H1 (cell line): ENCODE measurements at regions not wholly inside any gene's neighbourhood (a gene's known extent, or its start where the extent isn't known, plus 50 kb on each side); places are given as distances from the start of the nearest gene placed in this dataset.

Experiments used
- CTCF ChIA-PET: fragments of 300-600 bp; sonication (Branson Sonifier 250); formaldehyde crosslinking; loops from one replicate; lab custom pipeline; 2021; ENCODE audit not compliant: partially characterized antibody; lab: Charles Lee
- POLR2A ChIA-PET: fragments of 300-600 bp; sonication (Branson Sonifier 250); formaldehyde crosslinking; loops from one replicate; lab custom pipeline; 2021; ENCODE audit warnings: inconsistent platforms; ENCODE audit not compliant: partially characterized antibody; lab: Charles Lee
- DNase-seq, 2 experiments: peaks; one replicate each; pipeline versions ENCODE4 v3.0.0 to v3.0.0-alpha.2; 2010 to 2022; ENCODE audit warnings: low spot score in 2 of 2, low read depth in 1 of 2, mixed read lengths in 1 of 2
- FAIRE-seq: peaks from 2 replicates; lab custom pipeline; 2011; peaks lifted over from hg19 to GRCh38; lab: Jason Lieb, UNC
- H2AFZ ChIP-seq: 2 replicates; pipeline ENCODE4 v1.8.1; 2012; ENCODE audit warnings: low read length, inconsistent platforms
- H2AK5ac ChIP-seq: 2 replicates; pipeline ENCODE4 v1.6.1; 2013; ENCODE audit warnings: low read depth, low read length
- H2BK120ac ChIP-seq: replicated peaks from 2 replicates; pipeline ENCODE3; 2013; ENCODE audit warnings: low read depth, low read length, inconsistent platforms
- H2BK12ac ChIP-seq: 2 replicates; pipeline ENCODE4 v1.6.1; 2013; ENCODE audit warnings: low read depth, low read length
- H2BK15ac ChIP-seq: 2 replicates; pipeline ENCODE4 v1.6.1; 2013; ENCODE audit warnings: low read length
- H2BK20ac ChIP-seq: 2 replicates; pipeline ENCODE4 v1.6.1; 2013; ENCODE audit warnings: low read length
- H2BK5ac ChIP-seq: 2 replicates; pipeline ENCODE4 v1.6.1; 2013; ENCODE audit warnings: low read depth, low read length
- H3K14ac ChIP-seq: 2 replicates; pipeline ENCODE4 v1.6.1; 2013; ENCODE audit warnings: inconsistent platforms; ENCODE audit not compliant: insufficient read length
- H3K18ac ChIP-seq: 2 replicates; pipeline ENCODE4 v1.6.1; 2013; ENCODE audit warnings: low read length; ENCODE audit errors: extremely low read depth
- H3K23ac ChIP-seq: 2 replicates; pipeline ENCODE4 v1.6.1; 2013; ENCODE audit warnings: inconsistent platforms; ENCODE audit not compliant: insufficient read length
- H3K23me2 ChIP-seq: 2 replicates; pipeline ENCODE4 v1.6.1; 2013; ENCODE audit warnings: low read depth, low read length
- H3K27ac ChIP-seq: 2 replicates; pipeline ENCODE4 v1.6.1; 2011; ENCODE audit warnings: low read depth, low read length, inconsistent platforms
- H3K27me3 ChIP-seq, 4 experiments: replicated peaks in 1 of 4; 1 replicate in 1 of 4; 2 replicates in 3 of 4; pipeline versions ENCODE4 v1.6.1 to v1.8.1; 2011 to 2013; ENCODE audit warnings: low read length in 3 of 4, mild to moderate bottlenecking in 3 of 4, inconsistent platforms in 2 of 4, mixed read lengths in 2 of 4, moderate library complexity in 1 of 4; ENCODE audit not compliant: control insufficient read depth in 3 of 4, insufficient read depth in 3 of 4; ENCODE audit errors: extremely low read depth in 1 of 4
- H3K36me3 ChIP-seq, 4 experiments: 2 replicates each; pipeline versions ENCODE4 v1.6.1 to v1.8.1; 2011 to 2013; ENCODE audit warnings: mild to moderate bottlenecking in 4 of 4, low read length in 3 of 4, moderate library complexity in 2 of 4, control low read depth in 1 of 4, inconsistent platforms in 1 of 4; ENCODE audit not compliant: insufficient read depth in 4 of 4, control insufficient read depth in 2 of 4
- H3K4ac ChIP-seq: replicated peaks from 2 replicates; pipeline ENCODE3; 2013; ENCODE audit warnings: low read length, low read depth, mixed read lengths, inconsistent platforms; ENCODE audit not compliant: insufficient read length
- H3K4me1 ChIP-seq, 4 experiments: replicated peaks in 1 of 4; 1 replicate in 1 of 4; 2 replicates in 3 of 4; pipeline versions ENCODE4 v1.6.1 to v1.8.1; 2011 to 2013; ENCODE audit warnings: low read length in 3 of 4, inconsistent platforms in 2 of 4, mixed read lengths in 1 of 4; ENCODE audit not compliant: insufficient read depth in 4 of 4, control insufficient read depth in 3 of 4
- H3K4me2 ChIP-seq, 2 experiments: 2 replicates each; pipeline versions ENCODE4 v1.6.1 to v1.8.1; 2011 to 2013; ENCODE audit warnings: low read depth in 2 of 2, low read length in 2 of 2, control low read depth in 1 of 2, inconsistent platforms in 1 of 2, mild to moderate bottlenecking in 1 of 2; ENCODE audit not compliant: insufficient read depth in 1 of 2
- H3K4me3 ChIP-seq, 4 experiments: fragments of 200-600, 300-600 bp in 1 of 4; sonication (generic), shearing (Covaris generic), sonication (Bioruptor Twin) in 1 of 4; 2 replicates each; pipeline versions ENCODE4 v1.5.1 to v1.8.1; 2011 to 2016; ENCODE audit warnings: low read length in 4 of 4, low read depth in 3 of 4, control low read depth in 2 of 4, inconsistent platforms in 2 of 4, mild to moderate bottlenecking in 2 of 4, mixed read lengths in 1 of 4, moderate library complexity in 1 of 4; ENCODE audit not compliant: insufficient read depth in 2 of 4; ENCODE audit errors: extremely low read depth in 1 of 4
- H3K56ac ChIP-seq: replicated peaks from 2 replicates; pipeline ENCODE3; 2013; ENCODE audit warnings: low read depth, mild to moderate bottlenecking, mixed read lengths, low read length, inconsistent platforms; ENCODE audit not compliant: insufficient read length
- H3K79me1 ChIP-seq: 2 replicates; pipeline ENCODE4 v1.6.1; 2013; ENCODE audit warnings: low read depth, low read length, control low read depth
- H3K79me2 ChIP-seq, 2 experiments: 2 replicates each; pipeline versions ENCODE4 v1.6.1 to v1.8.1; 2012 to 2013; ENCODE audit warnings: low read length in 2 of 2, mild to moderate bottlenecking in 2 of 2, inconsistent platforms in 1 of 2; ENCODE audit not compliant: insufficient read depth in 2 of 2, control insufficient read depth in 1 of 2
- H3K9ac ChIP-seq, 4 experiments: replicated peaks in 1 of 4; 1 replicate in 1 of 4; 2 replicates in 3 of 4; pipeline versions ENCODE4 v1.6.1 to v1.8.1; 2011 to 2013; ENCODE audit warnings: low read depth in 3 of 4, low read length in 3 of 4, control low read depth in 2 of 4, mild to moderate bottlenecking in 2 of 4, moderate library complexity in 2 of 4, inconsistent platforms in 1 of 4; ENCODE audit errors: extremely low read depth in 1 of 4
- H3K9me3 ChIP-seq, 2 experiments: 2 replicates each; pipeline versions ENCODE4 v1.6.1 to v1.8.1; 2012 to 2013; ENCODE audit warnings: mild to moderate bottlenecking in 2 of 2, moderate library complexity in 2 of 2, control low read depth in 1 of 2, inconsistent platforms in 1 of 2, low read depth in 1 of 2, low read length in 1 of 2, mixed read lengths in 1 of 2; ENCODE audit not compliant: insufficient read depth in 2 of 2
- H4K20me1 ChIP-seq, 2 experiments: replicated peaks in 1 of 2; 2 replicates each; pipeline versions ENCODE3 to v1.8.1; 2011 to 2013; ENCODE audit warnings: inconsistent platforms in 2 of 2, low read length in 2 of 2, mild to moderate bottlenecking in 1 of 2; ENCODE audit not compliant: insufficient read depth in 2 of 2, control insufficient read depth in 1 of 2
- H4K5ac ChIP-seq: 2 replicates; pipeline ENCODE4 v1.6.1; 2013; ENCODE audit warnings: low read length, low read depth, mixed read lengths, inconsistent platforms; ENCODE audit not compliant: insufficient read length
- H4K8ac ChIP-seq: 2 replicates; pipeline ENCODE4 v1.8.0; 2013; ENCODE audit warnings: mild to moderate bottlenecking, moderate library complexity, low read length, inconsistent platforms; ENCODE audit not compliant: insufficient read depth; ENCODE audit errors: extremely low read depth
- H4K91ac ChIP-seq: replicated peaks from 2 replicates; pipeline ENCODE3; 2013; ENCODE audit warnings: low read length, mixed read lengths, inconsistent platforms; ENCODE audit not compliant: insufficient read length
- POLR2A ChIP-seq, 2 experiments: IDR thresholded peaks; 1 replicate in 1 of 2; 2 replicates in 1 of 2; pipeline ENCODE4 v1.6.1; 2011; ENCODE audit warnings: low read depth in 2 of 2, low read length in 2 of 2, mild to moderate bottlenecking in 2 of 2; ENCODE audit errors: control extremely low read depth in 1 of 2
- SAP30 ChIP-seq: fragments of 300-600 bp; sonication (generic); IDR thresholded peaks from 2 replicates; pipeline ENCODE4 v1.7.1; 2012; ENCODE audit warnings: low read length, moderate library complexity, mild to moderate bottlenecking, inconsistent platforms; ENCODE audit not compliant: insufficient read depth, insufficient replicate concordance
- WGBS, 2 experiments: shearing (Covaris generic) in 1 of 2; methylation state at CpG; one replicate each; pipeline versions ENCODE4 v1.1.6 to v1.1.7; 2013 to 2015; ENCODE audit warnings: low lambda C conversion rate in 2 of 2, mixed read lengths in 2 of 2, inconsistent platforms in 1 of 2, low coverage in 1 of 2, missing lambda C conversion rate in 1 of 2; ENCODE audit not compliant: insufficient replicate concordance in 2 of 2, insufficient coverage in 1 of 2, insufficient read length in 1 of 2; ENCODE audit errors: extremely low coverage in 1 of 2, missing lambda C conversion rate in 1 of 2; 5-methylcytosine and 5-hydroxymethylcytosine counted together

DNA sequence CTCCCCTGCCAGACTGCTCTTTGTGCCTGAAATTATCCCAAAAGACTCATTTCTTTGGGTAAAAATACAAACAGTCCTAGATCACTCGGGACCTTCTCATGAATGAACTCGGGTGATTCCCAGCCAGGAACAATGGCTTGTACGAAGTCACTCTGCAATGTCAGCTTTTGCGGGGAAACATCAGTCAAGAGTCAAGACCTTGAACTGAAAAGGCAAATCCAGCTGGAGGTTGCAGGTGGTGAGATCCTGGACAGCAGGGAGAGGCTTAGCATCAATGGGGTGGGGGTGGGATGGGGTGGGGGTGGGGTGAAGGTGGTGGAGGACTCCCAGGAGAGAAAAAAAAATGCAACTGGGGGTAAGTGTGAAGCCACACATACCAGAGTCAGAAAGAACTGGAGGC is 115.0 kb upstream of the SLC25A33 start:
- H2BK20ac ChIP-seq = no peak overlapping the region
- H3K14ac ChIP-seq = no peak overlapping the region
- no peaks in the 10 kb centered on the region for H3K27me3 ChIP-seq
- no peak overlapping the region for H2BK5ac ChIP-seq
- H3K4me2 ChIP-seq = no peak overlapping the region
- no peaks in the 10 kb centered on the region for H3K9me3 ChIP-seq
- H3K23me2 ChIP-seq = peaks cover 6% of the 10 kb centered on the region
- no peak overlapping the region for H4K5ac ChIP-seq
- no peak overlapping the region for H2AFZ ChIP-seq
- no peak overlapping the region for H3K4ac ChIP-seq
- H3K4me3 ChIP-seq = no peak overlapping the region
- no peak overlapping the region for H2BK12ac ChIP-seq
- no peak overlapping the region for H3K9ac ChIP-seq
- ChIA-PET CTCF (interaction anchor here (0.7 to 3.3 kb wide), 6 partner anchors 10 to 412 kb away, joined by 3 to 15 read pairs (median 4); no protein-coding TSS in a partner anchor), POLR2A (no interaction called here)
- no peak overlapping the region for H3K23ac ChIP-seq
- 88% methylated on average over 4 of the region's 4 CpGs; no CpG with 5 or more reads in 1 of the 2 experiments for WGBS, 2 experiments
- no peaks in the 10 kb centered on the region for H3K79me1 ChIP-seq
- no peak overlapping the region for H4K91ac ChIP-seq
- H3K4me1 ChIP-seq = peaks cover 0 to 5% (median 2%) of the 10 kb centered on the region in 4 experiments; a peak in 2 of 7 replicates
- no peak overlapping the region for H4K8ac ChIP-seq
- no peaks in the 10 kb centered on the region for H3K36me3 ChIP-seq
- H3K18ac ChIP-seq = no peak overlapping the region
- DNase-seq (no peak), FAIRE-seq (no peak)
- TF ChIP-seq POLR2A (IDR thresholded peaks at IDR 0.05; ENCODE audit: control extremely low read depth in 1 of 2, low read depth in 2 of 2, low read length in 2 of 2) (no peak), SAP30 (no peak)
- H3K27ac ChIP-seq = no peak overlapping the region
- no peaks in the 10 kb centered on the region for H3K79me2 ChIP-seq
- H2BK15ac ChIP-seq = no peak overlapping the region
- H4K20me1 ChIP-seq = no peaks in the 10 kb centered on the region
- H2AK5ac ChIP-seq = no peak overlapping the region
- H2BK120ac ChIP-seq = no peak overlapping the region
- H3K56ac ChIP-seq = no peak overlapping the region
